ENCODE measurements at regions not wholly inside any gene's neighbourhood (a gene's known extent, or its start where the extent isn't known, plus 50 kb on each side); places are given as distances from the start of the nearest gene placed in this dataset.

DNA sequence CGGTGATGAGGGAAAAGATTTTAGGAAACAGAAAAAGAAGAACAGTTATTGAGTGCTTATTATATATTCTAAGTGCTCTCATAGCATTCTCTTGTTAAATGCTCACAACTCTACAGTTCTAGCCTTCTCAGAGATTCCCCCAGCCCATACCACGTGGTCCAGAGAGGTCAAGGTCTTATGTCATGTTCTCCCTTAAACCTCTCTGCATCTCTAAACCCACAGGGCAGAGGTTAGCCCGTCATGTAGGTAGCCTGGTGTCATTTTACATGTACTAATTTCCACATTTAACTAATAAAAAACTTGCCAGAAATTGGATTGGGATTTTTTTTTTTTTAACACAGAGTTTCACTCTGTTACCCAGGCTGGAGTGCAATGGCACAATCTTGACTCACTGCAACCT, 178.0 kb downstream of the CEMIP2 start:
- TF ChIP-seq, protein P1, sequence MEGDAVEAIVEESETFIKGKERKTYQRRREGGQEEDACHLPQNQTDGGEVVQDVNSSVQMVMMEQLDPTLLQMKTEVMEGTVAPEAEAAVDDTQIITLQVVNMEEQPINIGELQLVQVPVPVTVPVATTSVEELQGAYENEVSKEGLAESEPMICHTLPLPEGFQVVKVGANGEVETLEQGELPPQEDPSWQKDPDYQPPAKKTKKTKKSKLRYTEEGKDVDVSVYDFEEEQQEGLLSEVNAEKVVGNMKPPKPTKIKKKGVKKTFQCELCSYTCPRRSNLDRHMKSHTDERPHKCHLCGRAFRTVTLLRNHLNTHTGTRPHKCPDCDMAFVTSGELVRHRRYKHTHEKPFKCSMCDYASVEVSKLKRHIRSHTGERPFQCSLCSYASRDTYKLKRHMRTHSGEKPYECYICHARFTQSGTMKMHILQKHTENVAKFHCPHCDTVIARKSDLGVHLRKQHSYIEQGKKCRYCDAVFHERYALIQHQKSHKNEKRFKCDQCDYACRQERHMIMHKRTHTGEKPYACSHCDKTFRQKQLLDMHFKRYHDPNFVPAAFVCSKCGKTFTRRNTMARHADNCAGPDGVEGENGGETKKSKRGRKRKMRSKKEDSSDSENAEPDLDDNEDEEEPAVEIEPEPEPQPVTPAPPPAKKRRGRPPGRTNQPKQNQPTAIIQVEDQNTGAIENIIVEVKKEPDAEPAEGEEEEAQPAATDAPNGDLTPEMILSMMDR (IDR thresholded peaks at IDR 0.05) = no peak
- no peak for TF ChIP-seq POLR2A (IDR thresholded peaks at IDR 0.05)
- TF ChIP-seq EP300 (IDR thresholded peaks at IDR 0.05) = no peak

Measured in sigmoid colon (tissue), 4 donors.